GM12891 (cell line): ENCODE measurements at regions not wholly inside any gene's neighbourhood (a gene's known extent, or its start where the extent isn't known, plus 50 kb on each side); places are given as distances from the start of the nearest gene placed in this dataset.

Source experiments
- POLR2A ChIP-seq: IDR thresholded peaks from 2 replicates; pipeline ENCODE4 v1.6.1; 2011; ENCODE audit warnings: low read depth, low read length, control low read depth
- TAF1 ChIP-seq: IDR thresholded peaks from 2 replicates; pipeline ENCODE4 v1.6.1; 2011; ENCODE audit warnings: low read depth, low read length, control low read depth

- TF ChIP-seq POLR2A, result no peak
- TF ChIP-seq TAF1, result no peak
Measured at GRCh38 chr14:100440207-100440631, 117.1 kb downstream of the SLC25A47 start.
